ENCODE measurements at regions not wholly inside any gene's neighbourhood (a gene's known extent, or its start where the extent isn't known, plus 50 kb on each side); places are given as distances from the start of the nearest gene placed in this dataset.
"Not testable (repeated sequence)": the region's sequence is repeated elsewhere in the genome, so short reads cannot be mapped to it uniquely, and the experiment has no call there.

DNA sequence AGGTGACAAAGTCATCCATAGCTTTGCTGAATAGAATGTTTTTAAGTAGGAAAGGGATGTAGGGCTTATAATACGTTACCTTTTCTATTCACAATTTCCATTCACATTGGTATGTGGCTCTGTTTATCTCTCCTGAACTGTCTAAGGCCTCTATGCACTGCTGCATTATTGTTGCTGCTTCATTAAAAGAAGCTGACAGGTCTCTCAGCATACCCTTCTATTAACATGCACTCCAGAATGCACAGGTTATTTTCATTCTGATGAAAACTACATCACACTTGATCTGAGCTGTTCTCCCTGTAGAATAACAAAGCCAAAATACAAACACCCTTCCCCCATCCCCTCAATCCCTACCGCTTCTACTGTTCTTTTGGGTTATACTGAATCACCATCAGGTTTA is 399.3 kb downstream of the TBC1D32 start:
- DNase-seq (ENCODE audit: low read depth) = no peak
- no peak overlapping the region for H3K4me3 ChIP-seq (ENCODE audit: low read depth, low read length)
- TF ChIP-seq, protein P1, sequence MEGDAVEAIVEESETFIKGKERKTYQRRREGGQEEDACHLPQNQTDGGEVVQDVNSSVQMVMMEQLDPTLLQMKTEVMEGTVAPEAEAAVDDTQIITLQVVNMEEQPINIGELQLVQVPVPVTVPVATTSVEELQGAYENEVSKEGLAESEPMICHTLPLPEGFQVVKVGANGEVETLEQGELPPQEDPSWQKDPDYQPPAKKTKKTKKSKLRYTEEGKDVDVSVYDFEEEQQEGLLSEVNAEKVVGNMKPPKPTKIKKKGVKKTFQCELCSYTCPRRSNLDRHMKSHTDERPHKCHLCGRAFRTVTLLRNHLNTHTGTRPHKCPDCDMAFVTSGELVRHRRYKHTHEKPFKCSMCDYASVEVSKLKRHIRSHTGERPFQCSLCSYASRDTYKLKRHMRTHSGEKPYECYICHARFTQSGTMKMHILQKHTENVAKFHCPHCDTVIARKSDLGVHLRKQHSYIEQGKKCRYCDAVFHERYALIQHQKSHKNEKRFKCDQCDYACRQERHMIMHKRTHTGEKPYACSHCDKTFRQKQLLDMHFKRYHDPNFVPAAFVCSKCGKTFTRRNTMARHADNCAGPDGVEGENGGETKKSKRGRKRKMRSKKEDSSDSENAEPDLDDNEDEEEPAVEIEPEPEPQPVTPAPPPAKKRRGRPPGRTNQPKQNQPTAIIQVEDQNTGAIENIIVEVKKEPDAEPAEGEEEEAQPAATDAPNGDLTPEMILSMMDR (IDR thresholded peaks at IDR 0.05; ENCODE audit: insufficient read depth, low read depth, low read length) = no peak

DNA sequence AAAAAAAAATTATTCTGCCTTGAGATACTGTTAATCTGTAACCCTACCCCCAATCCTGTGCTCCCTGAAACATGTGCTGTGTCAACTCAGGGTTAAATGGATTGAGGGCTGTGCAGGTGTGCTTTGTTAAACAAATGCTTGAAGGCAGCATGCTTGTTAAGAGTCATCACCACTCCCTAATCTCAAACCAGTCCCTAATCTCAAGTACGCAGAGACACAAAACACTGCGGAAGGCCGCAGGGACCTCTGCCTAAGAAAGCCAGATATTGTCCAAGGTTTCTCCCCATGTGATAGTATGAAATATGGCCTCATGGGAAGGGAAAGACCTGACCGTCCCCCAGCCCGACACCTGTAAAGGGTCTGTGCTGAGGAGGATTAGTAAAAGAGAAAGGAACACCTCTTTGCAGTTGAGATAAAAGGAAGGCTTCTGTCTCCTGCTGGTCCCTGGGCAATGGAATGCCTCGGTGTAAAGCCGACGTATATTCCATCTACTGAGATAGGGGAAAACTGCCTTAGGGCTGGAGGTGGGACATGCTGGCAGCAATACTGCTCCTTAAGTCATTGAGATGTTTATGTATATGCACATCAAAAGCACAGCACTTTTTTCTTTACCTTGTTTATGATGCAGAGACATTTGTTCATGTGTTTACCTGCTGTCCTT is 402.6 kb downstream of the TBC1D32 start:
- DNase-seq (ENCODE audit: low read depth); H3K4me3 ChIP-seq (ENCODE audit: low read depth, low read length): not testable (repeated sequence)

DNA sequence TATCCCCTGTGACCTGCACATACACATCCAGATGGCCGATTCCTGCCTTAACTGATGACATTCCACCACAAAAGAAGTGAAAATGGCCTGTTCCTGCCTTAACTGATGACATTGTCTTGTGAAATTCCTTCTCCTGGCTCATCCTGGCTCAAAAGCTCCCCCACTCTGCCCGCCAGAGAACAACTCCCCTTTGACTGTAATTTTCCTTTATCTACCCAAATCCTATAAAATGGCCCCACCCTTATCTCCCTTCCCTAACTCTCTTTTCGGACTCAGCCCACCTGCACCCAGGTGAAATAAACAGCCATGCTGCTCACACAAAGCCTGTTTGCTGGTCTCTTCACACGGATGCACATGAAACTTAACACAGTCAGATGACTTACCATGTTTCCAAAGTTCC is 403.8 kb downstream of the TBC1D32 start:
- not testable (repeated sequence) for DNase-seq (ENCODE audit: low read depth); H3K4me3 ChIP-seq (ENCODE audit: low read depth, low read length)

DNA sequence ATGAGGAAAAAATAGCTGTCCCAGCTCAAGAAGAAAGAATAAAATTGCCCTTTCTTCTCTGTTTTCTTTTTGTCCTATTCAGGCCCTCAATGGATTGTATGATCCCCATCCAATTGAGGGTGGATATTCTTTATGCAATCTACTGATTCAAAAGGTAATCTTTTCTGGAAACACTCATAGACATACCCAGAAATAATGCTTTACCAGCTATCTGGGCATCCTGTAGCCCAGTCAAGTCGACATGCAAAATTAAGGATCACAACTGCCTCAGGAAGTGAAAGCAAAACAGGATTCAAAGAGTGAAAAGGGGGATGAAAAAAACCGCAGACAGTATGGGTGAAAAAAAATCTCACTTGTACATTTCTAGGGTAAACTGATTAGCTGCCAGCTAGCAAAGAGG is 410.1 kb downstream of the TBC1D32 start:
- no peak overlapping the region for H3K4me3 ChIP-seq (ENCODE audit: low read depth, low read length)
- DNase-seq (ENCODE audit: low read depth) = no peak
- TF ChIP-seq, protein P1 (IDR thresholded peaks at IDR 0.05; ENCODE audit: insufficient read depth, low read depth, low read length) = no peak

DNA sequence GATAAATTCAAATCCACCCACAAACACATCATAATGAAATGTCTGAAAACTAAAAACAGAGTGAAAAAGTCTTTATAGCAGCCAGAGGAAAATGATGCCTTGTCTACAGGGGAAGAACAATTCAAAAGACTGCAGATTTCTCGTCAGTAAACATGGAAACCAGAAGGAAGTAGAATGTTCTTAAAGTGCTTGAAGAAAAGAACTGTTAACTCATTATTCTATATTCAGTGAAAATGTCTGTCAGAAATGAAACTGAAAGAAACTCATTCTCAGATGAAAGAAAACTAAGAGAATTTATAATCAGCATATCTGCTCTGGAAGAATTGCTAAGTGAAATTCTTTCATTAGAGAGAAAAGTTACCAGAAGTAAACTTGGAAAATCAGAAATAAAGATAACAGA is 416.1 kb downstream of the TBC1D32 start:
- no peak overlapping the region for H3K4me3 ChIP-seq (ENCODE audit: low read depth, low read length)
- DNase-seq (ENCODE audit: low read depth) = no peak
- TF ChIP-seq, protein P1 (IDR thresholded peaks at IDR 0.05; ENCODE audit: insufficient read depth, low read depth, low read length) = no peak

DNA sequence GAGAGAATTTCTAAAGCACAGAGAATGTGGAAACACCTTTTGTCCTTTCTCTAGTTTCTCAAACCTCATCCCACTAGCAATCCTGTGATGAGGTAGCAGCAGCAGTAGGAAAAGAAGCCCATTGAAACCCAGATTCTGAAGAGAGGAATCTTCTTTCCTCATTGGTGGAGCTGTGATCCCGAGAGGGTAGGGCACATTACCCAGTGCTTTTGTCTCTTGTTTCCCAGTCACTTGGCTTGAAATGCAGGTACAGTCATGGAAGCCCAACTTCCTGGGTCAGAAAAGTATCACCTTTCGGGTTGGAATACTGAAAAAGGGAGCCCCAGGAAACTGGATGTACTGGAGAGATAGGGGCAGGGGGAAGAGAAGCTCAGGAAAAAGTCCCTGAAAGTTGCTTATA is 417.4 kb downstream of the TBC1D32 start:
- no peak overlapping the region for H3K4me3 ChIP-seq (ENCODE audit: low read depth, low read length)
- TF ChIP-seq, protein P1 (IDR thresholded peaks at IDR 0.05; ENCODE audit: insufficient read depth, low read depth, low read length) = no peak
- no peak for DNase-seq (ENCODE audit: low read depth)

DNA sequence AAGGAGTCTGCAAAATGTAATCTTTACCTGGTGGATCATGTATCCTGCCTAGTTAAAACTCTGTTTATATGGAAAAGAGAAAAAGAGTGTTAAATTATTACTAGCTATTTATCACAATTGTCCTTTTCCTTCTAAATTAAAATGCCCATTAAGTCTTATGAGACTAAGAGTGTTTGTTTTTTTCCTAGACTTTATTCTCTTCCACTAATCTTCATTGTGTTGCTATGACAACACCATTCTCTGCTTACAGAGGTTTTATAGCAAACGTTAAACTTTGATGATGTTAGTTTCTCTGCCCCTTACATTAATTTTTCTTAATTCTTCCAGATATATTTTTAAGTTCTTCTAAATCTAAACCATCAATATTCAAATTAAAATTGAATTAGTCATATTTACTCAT is 420.8 kb downstream of the TBC1D32 start:
- no peak overlapping the region for H3K4me3 ChIP-seq (ENCODE audit: low read depth, low read length)
- TF ChIP-seq, protein P1 (IDR thresholded peaks at IDR 0.05; ENCODE audit: insufficient read depth, low read depth, low read length) = no peak
- no peak for DNase-seq (ENCODE audit: low read depth)

DNA sequence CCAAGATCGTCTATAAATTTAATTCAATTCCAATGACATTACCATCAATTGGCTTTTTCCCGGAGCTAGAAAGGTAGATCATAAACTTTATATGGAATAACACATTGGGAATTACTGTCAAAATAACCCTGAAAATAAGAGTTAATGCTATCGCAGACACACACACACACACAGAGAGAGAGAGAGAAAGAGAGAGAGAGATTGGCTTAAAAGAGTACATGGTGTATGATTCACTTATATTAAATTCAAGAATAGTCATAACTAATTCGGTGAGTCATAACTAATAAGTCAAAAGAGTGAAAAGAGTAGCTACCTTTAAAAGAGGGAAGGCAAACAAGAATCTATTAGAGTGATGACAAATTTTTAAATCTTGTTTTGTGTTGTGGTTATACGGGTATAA is 425.5 kb downstream of the TBC1D32 start:
- no peak for DNase-seq (ENCODE audit: low read depth)
- TF ChIP-seq, protein P1 (IDR thresholded peaks at IDR 0.05; ENCODE audit: insufficient read depth, low read depth, low read length) = no peak
- H3K4me3 ChIP-seq (ENCODE audit: low read depth, low read length) = no peak overlapping the region
